ENCODE measurements at regions not wholly inside any gene's neighbourhood (a gene's known extent, or its start where the extent isn't known, plus 50 kb on each side); places are given as distances from the start of the nearest gene placed in this dataset.
"Not testable (repeated sequence)": the region's sequence is repeated elsewhere in the genome, so short reads cannot be mapped to it uniquely, and the experiment has no call there.

GRCh38 chr16:77049577-77049976 lies 141.4 kb upstream of the MON1B start:
- Mint-ChIP-seq H3K27ac (no peak overlapping the region), H3K27me3 (ENCODE audit: low read depth) (no peaks in the 10 kb centered on the region), H3K4me3 (no peak overlapping the region), H3K9me3 (peaks cover 48% of the 10 kb centered on the region), H3K36me3 (peaks cover 11% of the 10 kb centered on the region; the same call in 1 of the 2 replicates), H3K4me1 (no peaks in the 10 kb centered on the region)
- DNase-seq (ENCODE audit: low spot score) (no peak), ATAC-seq (no peak)
- TF ChIP-seq JAZF1 (CRISPR knock-in tag; IDR thresholded peaks at IDR 0.05): no peak
- no peak for TF ChIP-seq ESRRA (CRISPR knock-in tag; IDR thresholded peaks at IDR 0.05; ENCODE audit: borderline replicate concordance)
- no peak for TF ChIP-seq CREM (CRISPR knock-in tag; IDR thresholded peaks at IDR 0.05)
- TF ChIP-seq STAT6 (CRISPR knock-in tag; conservative IDR thresholded peaks at IDR 0.05; ENCODE audit: low read depth): no peak
- no peak for TF ChIP-seq SP1 (CRISPR knock-in tag; conservative IDR thresholded peaks at IDR 0.05)
- TF ChIP-seq ZNF396 (CRISPR knock-in tag; IDR thresholded peaks at IDR 0.05; ENCODE audit: borderline replicate concordance): no peak
- TF ChIP-seq NR2C2 (CRISPR knock-in tag; IDR thresholded peaks at IDR 0.05): no peak
- TF ChIP-seq PREB (CRISPR knock-in tag; IDR thresholded peaks at IDR 0.05; ENCODE audit: borderline replicate concordance): no peak
- TF ChIP-seq ARID4B (CRISPR knock-in tag; IDR thresholded peaks at IDR 0.05; ENCODE audit: borderline replicate concordance): no peak
- TF ChIP-seq GTF2I (CRISPR knock-in tag; conservative IDR thresholded peaks at IDR 0.05): no peak
- no peak for TF ChIP-seq KAT7 (CRISPR knock-in tag; IDR thresholded peaks at IDR 0.05; ENCODE audit: borderline replicate concordance)
- TF ChIP-seq ZNF423 (CRISPR knock-in tag; IDR thresholded peaks at IDR 0.05): no peak
- no peak for TF ChIP-seq HMGXB4 (CRISPR knock-in tag; IDR thresholded peaks at IDR 0.05)
- no peak for TF ChIP-seq NFYB (CRISPR knock-in tag; conservative IDR thresholded peaks at IDR 0.05; ENCODE audit: low read depth)
- no peak for TF ChIP-seq FOXK1 (CRISPR knock-in tag; IDR thresholded peaks at IDR 0.05)
- POLR2A ChIA-PET: no interaction called here
- CTCF ChIA-PET: no interaction called here

- CTCF ChIA-PET; H3K4me3 Mint-ChIP-seq; H3K36me3 Mint-ChIP-seq; H3K27me3 Mint-ChIP-seq (ENCODE audit: low read depth); ATAC-seq; H3K4me1 Mint-ChIP-seq; POLR2A ChIA-PET; DNase-seq (ENCODE audit: low spot score); H3K27ac Mint-ChIP-seq: not testable (repeated sequence)
- peaks cover 40% of the 10 kb centered on the region for H3K9me3 Mint-ChIP-seq
Measured at GRCh38 chr16:77056597-77056996, 134.4 kb upstream of the MON1B start.

Data from WTC11 (cell line).